ENCODE measurements at regions not wholly inside any gene's neighbourhood (a gene's known extent, or its start where the extent isn't known, plus 50 kb on each side); places are given as distances from the start of the nearest gene placed in this dataset.

DNA sequence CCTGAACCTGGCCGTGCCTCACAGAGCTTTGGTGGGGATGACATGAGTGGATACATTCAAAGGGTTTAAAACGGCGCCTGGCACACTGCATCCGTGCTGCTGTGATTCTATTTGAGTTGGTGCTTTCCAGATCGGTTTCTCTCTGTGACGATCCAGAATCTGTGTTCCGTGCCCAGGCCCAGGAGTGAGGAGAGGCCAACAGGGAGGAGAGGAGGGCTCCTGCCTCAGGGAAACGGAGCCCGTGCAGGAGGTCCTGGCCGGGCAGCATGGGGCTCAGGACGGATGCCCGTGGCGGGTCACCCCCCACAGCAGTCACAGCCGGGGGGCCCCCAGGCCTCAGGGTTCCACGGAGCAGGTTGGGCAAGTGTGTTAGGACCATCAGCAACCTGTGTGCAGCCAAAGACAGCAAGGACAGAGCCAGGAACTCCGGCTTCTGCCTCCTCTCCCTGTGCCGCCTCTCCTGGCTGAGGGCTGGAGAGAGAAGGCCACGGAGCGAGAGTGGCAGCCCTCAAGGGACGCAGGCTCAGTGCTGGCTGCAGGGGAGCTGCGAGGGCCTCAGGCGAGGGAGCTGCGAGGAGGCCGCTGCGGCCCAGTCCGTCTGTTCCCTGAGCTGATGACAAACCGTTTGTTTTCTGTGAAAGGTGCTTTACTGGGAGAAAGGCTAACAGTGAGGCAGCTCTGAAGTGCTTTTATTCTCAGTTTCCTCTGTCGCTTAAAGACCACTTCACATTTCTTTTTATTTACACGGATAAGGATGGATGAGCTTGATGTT is 99.3 kb downstream of the METRNL start:
- no peak for DNase-seq

DNA sequence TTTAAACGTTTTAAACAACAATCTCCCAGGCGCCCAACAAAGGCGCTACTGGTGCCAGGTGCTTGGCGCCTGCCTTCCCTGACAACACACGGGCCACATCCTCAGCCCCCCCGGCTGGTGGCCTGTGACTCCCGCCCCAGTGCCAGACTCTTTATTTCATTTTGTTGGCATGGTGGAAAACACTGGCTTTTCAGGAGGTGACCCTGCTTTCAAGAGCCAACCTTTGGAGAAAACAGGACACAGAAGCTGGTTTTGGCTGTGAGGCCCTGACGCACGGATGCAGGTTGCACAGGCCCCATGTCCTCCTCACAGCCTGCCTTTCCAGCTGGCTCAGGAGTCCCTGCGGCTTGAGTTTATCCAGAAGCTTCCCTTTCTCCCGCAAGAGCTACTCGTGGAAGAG is 100.0 kb downstream of the METRNL start:
- no peak for DNase-seq

DNA sequence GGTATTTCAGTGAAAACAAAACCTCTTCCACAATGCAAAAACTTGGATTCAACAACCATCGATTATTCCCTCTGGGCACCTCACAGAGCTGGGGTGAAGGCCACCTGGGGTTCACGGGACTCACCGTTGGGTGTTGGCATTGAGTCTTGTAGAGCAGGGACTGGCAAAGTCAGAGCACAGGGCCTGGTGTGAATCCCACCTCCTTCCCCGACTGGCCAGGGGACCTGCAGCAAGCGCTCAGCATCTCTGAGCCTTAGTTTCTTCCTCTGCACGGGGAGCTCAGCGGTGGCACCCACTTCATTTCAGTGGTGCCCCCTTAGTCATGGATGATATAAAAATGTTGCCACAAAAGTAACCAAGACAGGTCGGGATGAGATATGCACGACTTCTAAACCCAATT is 100.4 kb downstream of the METRNL start:
- DNase-seq, result no peak

DNA sequence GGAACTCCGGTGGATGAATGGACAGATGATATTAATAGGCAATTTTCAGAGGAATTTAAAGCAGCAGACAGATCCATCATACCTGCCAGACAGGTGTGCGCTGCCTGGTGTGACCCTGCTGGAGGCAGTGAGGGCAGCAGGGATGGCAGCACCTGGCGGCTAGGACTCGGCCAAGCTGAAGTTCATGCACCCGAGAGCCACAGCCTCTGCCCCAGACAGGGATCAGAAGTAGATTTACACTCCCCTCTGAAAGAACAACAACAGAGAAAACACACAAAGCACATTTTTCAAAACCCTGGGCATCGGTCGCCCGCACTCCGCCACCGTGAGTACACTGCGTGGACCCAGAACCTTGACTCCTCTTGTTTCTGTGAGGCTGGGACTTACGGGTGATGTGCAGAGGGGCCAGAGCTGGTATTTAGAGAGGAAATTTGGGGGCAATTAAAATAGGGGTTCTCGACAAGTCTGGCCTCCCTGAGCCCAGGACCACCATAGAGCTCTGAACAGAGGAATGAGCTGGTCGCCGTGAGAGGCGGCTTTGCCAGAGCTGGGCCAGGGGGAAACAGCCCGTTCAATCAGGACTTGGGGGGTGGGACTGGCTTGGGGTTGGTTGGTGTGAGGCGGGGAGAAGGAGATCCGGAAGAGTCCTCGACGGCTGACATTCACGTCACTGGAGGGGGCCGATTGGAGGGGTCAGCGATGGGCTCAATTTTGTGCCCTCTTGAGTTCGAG is 101.0 kb downstream of the METRNL start:
- DNase-seq, result no peak

DNA sequence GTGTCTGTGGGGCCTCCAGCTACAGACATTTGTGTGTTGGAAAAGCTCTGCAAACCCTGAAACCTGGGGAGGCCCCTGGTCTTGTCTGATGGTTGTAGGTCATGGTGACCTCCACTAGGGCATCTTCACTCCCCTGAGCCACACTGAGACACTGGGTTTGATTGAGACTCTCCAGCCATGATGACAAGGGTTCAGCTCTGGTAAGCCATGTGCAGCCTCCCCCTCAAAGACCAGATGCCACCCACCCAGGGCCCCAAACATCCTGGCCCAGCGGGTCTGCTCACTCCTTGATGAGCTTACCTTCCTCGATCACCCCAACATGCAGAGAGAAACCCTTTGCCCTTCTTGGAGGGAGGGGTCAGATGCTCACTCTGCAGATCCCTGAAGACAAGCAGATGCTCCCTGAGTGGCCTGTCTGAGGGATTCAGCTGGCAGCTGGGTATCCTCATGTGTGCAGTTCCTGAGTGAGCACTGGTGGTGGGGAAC is 101.6 kb downstream of the METRNL start:
- no peak for DNase-seq

DNA sequence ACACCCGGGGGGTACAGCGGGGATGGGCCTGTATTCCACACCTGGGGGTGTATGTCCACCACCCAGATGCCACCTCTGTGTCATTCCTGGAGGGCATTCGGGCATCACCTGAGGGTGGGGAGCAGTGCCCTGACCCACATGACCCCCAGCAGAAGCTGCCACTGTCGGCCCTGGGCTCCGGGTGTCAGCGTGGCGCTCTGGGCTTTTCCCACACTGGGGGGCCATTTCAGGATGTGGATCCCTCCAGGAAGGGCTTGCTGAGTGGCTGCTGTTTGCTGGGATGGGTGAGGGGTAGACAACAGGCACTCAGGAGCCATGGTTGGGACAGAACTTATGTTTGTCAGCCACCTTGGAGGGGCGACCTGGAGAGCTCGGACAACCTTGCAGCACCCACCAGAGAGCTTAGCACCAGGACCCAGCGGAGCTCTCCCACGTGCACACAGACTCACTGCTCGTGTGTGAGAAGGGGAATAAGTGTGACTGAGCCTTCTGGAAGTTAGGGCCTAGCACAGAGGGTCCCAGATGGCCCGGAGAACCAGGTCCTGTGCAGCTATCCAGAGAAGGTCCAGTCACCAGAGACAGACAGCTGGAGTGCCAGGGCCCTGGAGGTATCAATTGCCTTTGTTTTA is 102.7 kb downstream of the METRNL start:
- DNase-seq, result no peak

DNA sequence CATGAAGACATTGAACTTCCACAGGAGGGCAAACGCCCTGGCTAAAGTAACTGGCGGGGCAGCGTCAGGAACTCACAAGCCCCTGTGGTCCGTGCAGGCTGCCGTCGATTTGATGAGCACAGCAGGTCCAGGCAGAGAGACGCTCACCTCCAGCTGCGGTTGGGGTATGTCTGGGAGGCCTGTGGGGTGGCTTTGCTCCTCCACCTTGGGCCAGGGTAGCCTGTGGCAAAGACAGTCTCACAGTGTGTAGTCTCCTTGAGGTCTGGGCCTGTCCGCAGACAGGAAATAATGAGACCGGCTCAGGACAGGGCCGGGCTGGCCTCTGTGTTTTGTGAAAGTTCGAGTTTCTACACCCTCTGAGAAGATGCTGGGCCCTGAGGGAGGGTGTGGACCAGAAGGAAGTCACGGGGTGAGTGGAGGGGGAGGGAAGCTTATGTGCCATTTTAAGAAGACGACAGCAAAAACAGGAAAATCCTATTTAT is 103.3 kb downstream of the METRNL start:
- DNase-seq, result no peak

DNA sequence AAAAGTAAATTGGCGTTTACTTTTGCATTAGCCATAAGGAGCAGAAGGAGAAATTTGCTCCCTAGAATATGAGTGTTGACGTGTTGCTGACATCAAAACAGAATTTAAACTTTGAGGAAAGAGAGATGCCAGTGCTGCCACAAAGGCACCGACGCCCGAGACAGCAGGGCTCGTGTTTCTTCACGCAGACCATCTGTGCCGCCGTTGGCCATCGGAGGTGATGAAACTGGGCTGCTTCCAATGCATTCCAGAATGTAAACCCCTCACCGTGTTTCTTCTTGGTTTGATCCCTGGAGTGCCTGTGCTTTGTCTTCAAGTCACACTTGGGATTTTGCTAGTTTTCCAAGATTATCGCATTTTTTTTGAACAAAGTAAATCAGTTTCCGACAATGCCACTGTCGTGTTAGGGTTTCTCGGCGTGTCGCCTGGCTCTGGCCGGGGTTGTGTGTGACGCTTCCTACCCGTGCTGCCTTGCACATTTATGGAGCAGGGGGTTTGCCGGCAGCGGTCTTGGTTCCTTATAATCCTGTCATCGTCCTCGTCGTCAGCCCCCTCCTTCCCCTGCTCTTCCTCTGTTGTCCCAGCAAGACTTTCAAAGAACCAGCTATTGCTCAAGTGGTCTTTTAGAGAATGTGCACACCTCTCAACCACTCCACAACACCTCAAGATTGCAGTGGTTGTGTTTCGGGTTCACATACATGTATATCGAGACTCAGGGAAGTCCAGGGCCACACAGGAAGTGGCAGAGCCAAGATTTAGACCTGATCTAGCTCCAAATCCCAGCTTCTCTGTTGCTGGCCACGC is 103.9 kb downstream of the METRNL start:
- DNase-seq, result no peak

DNA sequence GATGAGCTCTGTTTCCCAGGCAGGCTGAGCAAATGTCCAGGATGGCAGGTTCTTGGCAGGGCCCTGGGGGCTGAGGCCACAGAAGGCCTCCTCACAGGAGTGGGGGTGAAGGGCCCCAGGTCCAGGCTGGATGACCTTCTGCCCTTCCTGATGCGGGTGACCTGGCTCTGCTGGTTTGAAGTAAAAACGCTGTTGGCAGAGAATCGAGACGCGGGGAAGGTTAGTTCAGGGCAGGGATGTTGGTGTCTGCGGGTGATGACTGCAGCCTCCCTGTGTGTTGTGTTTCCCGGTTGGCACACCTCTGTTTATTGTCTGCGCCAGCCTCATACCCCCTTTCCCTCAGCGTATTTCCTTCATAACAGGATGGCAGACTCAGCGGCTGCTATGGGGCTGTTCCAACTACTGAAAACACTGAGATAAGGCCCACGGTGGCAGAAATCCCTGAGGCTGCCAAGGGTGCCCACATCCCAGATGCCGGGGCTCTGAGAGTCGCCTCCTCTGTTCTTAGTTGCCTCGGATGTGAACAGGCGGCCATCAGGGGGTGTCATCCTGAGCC is 104.6 kb downstream of the METRNL start:
- DNase-seq, result no peak

DNA sequence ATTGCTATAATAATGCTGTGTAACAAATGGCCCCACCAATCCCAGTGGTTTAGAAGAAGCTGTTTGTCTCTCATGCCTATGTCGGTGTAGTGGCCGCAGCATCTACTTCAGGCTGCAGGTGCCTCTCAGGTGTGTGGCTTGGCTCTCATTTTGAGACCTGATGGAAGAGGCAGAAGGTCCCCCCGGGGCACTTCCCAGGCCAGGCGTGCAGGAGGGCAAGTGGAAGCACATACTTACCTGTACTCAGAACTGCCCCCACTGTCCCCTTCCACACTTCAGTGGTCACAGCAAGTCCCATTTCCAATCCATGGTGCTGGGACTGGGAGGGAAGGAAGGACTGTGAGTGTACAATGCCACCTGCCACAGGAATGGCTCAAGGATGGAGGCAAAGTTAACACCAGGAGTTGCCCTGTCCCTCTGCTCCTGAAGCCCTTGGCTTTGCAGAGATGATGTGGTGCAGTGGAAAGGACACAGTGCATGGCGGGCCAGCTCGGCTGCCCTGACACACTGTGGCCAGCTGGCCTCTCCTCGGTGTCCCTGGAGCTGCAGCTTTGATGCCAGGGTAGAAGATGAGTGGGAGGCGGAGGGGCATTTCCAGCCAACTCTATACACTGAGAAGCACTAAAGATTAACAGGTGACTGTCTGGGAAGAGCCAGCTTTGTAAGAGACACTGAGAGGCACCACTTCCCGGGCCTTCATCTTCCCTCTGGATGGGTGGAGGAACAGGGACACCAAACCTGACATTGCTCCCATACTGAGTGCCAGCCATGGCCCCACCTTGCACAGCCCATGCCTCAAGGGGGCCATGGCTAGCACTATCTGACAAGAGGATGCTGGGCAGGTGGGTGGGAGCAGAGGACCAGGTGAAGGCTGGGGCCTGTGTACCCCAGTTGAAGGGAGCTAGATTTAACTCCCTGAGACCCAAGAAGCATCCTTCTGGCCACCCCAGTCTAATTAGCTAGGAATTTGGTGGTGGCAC is 105.9 kb downstream of the METRNL start:
- DNase-seq, result no peak

DNA sequence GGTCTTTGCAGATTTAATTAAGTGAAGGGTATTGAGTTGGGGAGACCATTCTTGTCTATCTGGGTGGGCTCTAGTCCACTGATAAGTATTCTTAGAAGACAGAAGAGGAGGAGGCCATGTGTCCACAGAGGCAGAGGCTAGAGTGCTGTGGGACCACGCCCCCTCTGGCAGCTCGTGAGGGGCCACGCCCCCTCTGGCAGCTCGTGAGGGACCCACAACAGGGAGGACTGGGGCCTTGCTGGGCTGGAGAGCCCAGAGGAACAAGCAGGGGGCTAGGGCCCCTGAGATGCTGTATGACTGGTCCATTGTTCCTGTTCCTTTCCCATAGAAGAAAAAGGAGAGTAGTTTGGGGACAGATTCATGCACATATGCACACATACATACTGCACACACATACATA is 106.8 kb downstream of the METRNL start:
- no peak for DNase-seq

DNA sequence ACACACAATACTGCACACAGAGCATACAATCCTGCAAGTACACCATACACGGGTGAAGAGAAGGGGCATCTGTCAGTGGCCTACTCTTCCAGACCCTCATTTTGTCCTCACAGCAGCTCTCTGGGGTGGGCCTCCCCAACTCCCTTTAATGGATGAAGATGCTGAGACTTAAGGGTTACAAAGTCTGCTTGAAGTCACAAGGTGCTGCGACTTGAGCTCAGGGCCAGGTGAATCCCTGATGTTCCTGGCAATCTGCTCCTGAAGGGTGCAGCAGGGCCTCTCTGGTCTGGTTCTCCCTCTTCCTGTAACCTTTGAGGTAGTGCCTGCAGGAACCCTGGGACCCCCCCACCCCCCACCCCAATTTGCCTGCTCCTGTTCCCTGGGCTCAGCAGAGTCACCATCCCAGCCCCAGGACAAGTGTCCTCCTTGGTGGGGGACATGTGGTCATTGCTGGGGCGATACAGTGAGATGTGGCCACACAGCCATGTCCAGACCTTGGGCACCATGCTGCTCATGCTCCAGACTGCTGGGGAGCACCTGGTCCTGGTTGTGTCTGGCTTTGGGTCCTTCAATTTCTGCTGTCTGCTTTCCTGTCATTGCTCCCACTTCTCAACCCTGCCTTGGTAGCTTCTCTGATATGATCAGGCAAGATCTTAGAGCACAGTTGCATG is 107.5 kb downstream of the METRNL start:
- DNase-seq, result no peak

DNA sequence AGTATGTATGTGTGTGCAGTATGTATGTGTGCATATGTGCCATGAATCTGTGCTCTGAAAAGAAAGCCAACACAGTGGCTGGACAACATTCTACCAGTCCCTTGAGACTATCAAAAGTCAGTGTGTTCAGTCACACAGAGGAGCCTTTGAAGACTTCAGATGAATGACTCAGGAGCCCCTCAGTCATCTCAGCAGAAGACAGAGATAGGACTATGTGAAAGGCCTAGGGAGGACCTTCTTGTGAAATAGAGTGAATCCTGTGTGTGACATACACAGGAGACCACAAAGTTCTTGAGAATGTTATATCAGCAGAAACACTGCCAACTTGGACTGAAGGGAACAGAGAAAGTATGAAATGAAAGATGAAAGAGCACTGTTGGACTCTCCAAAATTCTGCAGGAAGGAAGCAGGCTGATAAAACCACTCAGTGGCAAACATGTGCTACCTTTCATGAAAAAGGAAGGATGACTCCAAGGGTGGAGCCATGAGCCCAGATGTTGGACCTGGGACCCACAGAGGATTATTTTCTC is 108.4 kb downstream of the METRNL start:
- no peak for DNase-seq

DNA sequence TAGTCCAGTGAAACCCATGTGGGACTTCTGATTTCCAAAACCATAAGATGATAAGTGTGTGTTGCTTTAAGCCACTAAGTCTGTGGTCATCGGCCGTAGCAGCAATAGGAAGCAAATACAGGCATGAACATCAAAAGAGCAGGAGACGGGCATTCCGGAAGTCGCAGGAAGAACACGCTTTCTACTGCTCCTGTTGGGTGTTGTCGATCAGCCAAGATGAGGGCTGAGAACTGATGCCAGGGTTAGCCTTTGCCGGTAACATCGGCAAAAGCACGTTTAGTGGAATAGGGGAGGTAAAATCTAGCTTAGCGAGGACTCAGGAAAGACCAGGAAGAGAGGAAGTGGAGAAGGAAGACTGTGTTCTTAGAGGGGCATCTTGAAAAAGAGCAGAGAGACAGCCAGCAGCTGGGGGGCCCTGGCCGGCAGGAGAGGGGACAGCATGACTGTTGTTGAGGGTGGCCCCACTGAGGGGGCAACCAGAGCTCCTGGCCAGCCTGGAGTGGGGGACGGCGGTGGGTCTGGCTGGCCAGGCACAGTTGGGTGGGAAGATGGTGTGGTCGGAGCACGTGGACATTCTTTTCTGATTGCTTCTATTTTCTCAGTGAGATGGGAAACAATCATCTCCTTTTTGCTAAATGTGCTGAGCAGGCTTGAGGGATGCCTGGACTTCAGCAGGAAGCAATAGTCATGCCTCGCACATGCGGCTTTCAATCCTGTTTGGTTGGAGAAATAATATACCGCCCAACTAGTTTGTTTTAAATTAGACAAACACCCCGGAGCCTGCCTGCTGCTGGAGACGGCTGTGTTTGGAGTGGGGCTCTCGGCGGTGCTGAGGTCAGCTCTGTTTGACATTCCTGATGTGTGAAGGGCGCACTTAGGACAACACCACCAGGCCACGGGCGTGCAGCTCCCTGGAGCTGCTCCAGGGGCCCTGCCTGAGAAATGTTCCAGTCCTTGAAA is 109.9 kb downstream of the METRNL start:
- no peak for DNase-seq

DNA sequence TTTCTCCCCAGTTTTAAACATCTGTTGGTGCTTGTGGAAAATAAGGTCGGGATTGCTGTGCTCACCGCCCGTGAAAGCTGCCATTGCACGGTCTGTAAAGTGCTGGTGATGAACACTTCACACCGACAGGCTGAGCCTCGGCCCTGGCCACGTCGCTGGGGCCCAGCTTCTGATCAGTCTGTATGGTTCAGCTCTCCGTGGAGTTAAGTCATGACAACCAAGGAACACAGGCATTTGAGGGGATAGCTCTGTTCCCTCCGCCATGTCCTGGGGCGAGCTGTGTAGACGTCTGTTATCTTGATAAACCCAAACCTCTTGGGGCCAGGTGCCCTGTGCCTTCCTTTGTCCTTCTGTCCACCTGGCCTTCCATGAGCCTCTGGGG is 110.6 kb downstream of the METRNL start:
- DNase-seq, result no peak

DNA sequence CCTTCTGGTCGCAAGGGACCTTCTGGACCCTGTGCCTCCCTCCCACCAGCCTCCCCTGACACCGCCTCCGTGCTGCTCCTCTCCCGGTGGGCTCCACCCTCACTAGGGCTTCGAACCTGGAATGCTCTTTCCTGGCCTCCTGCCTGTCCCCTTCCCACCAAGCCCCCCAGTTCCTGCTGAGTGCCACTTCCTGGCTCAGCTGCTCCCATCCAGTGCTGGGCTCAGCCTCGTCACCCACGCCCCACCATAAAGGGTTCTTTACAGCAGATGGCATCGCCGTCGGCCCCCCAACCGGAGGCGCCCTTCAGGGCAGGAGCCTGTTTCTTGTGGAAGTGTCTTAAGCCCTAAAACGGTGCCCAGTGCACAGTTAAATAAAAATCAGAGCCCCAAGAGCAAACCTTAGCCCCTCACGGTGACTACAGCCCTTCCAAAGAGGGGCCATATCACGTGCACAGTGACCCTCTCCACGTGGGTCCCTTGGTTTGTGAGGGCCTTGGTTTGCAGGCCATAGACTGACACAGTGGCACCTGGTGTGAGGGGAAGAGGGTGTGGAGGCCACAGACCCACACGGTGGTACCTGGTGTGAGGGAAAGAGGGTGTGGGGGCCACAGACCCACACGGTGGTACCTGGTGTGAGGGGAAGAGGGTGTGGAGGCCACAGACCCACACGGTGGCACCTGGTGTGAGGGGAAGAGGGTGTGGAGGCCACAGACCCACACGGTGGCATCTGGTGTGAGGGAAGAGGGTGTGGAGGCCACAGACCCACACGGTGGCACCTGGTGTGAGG is 111.4 kb downstream of the METRNL start:
- DNase-seq, result no peak

DNA sequence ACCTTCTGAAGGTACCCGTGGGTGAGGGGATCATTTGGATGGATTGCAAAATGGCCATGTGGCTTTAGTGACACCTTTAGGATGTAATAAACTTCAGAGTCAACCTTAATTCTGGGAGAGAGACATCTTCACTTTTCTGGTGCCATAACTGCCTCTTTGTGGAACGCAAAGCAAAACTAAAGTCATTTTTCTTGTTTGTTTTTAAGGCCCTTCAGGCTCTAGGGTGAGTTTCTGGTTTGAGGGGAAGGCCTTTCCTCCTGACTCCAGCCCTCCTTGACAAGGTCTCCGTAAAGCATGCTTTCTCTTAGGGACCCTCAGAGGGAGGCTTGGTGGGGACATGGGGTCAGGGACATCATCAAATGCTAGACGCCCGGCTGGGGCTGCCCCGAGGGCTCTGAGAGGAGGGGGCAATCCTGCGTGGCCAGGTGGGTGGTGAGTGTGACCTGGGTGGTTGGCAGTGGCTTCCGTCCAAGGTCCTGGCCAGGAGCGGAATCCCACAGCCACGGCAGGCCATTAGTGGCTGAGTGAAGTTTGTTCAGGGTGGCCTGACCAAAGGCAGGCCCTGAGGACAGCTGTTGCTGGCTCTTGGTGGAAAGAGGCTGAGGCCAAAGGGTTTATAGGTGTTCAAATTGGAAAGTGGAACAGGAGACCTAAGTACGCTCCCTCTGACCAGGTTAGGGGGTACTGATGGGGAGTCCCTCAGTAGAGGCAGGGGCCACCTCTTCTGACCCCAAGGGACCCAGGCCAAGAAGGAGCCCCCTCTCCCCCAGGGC is 112.2 kb downstream of the METRNL start:
- no peak for DNase-seq
